ENCODE measurements at regions not wholly inside any gene's neighbourhood (a gene's known extent, or its start where the extent isn't known, plus 50 kb on each side); places are given as distances from the start of the nearest gene placed in this dataset.
"Not testable (repeated sequence)": the region's sequence is repeated elsewhere in the genome, so short reads cannot be mapped to it uniquely, and the experiment has no call there.

GRCh38 chrX:3785822-3786221 is 72.4 kb upstream of the PRKX start:
- not testable (repeated sequence) for DNase-seq; H3K4me3 ChIP-seq (ENCODE audit: insufficient read depth, low read depth, low read length); H3K36me3 ChIP-seq (replicated peaks; ENCODE audit: control insufficient read depth, insufficient read depth, low read length); H3K27me3 ChIP-seq (ENCODE audit: control insufficient read depth, insufficient read depth, low read length)

DNA sequence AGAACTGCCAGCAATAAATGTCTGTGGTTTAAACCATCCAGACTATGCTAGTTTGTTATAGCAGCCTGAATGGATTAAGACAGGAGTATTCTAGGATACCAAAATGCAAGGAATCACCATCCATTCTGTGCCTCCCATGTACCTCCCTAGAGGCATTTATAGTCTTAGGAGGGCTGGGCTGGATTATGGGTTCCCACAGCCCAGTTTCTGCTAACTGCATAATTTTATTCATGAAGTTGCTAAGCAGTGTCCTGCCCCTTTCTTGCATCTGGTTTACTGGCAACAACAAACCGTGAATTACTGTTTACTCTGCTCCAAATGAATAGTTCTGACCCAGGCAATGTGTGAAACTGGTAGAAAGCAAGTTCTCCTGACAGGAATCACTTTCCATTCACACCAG is 67.1 kb upstream of the PRKX start:
- DNase-seq, result no peak
- no peak overlapping the region for H3K4me3 ChIP-seq (ENCODE audit: insufficient read depth, low read depth, low read length)
- no peaks in the 10 kb centered on the region for H3K36me3 ChIP-seq (replicated peaks; ENCODE audit: control insufficient read depth, insufficient read depth, low read length)
- no peaks in the 10 kb centered on the region for H3K27me3 ChIP-seq (ENCODE audit: control insufficient read depth, insufficient read depth, low read length)

GRCh38 chrX:3779546-3779945 is 66.1 kb upstream of the PRKX start:
- Histone ChIP-seq H3K4me3 (ENCODE audit: insufficient read depth, low read depth, low read length) (no peak overlapping the region), H3K36me3 (replicated peaks; ENCODE audit: control insufficient read depth, insufficient read depth, low read length) (no peaks in the 10 kb centered on the region), H3K27me3 (ENCODE audit: control insufficient read depth, insufficient read depth, low read length) (no peaks in the 10 kb centered on the region)
- DNase-seq, result no peak

- no peak for DNase-seq
- H3K27me3 ChIP-seq (ENCODE audit: control insufficient read depth, insufficient read depth, low read length), result no peaks in the 10 kb centered on the region
- H3K36me3 ChIP-seq (replicated peaks; ENCODE audit: control insufficient read depth, insufficient read depth, low read length), result no peaks in the 10 kb centered on the region
- H3K4me3 ChIP-seq (ENCODE audit: insufficient read depth, low read depth, low read length), result no peak overlapping the region
Measured at GRCh38 chrX:3777416-3777815, 64.0 kb upstream of the PRKX start.

- Histone ChIP-seq H3K4me3 (ENCODE audit: insufficient read depth, low read depth, low read length) (no peak overlapping the region), H3K36me3 (replicated peaks; ENCODE audit: control insufficient read depth, insufficient read depth, low read length) (no peaks in the 10 kb centered on the region), H3K27me3 (ENCODE audit: control insufficient read depth, insufficient read depth, low read length) (no peaks in the 10 kb centered on the region)
- DNase-seq, result no peak
Measured at GRCh38 chrX:3771766-3772165, 58.3 kb upstream of the PRKX start.

DNA sequence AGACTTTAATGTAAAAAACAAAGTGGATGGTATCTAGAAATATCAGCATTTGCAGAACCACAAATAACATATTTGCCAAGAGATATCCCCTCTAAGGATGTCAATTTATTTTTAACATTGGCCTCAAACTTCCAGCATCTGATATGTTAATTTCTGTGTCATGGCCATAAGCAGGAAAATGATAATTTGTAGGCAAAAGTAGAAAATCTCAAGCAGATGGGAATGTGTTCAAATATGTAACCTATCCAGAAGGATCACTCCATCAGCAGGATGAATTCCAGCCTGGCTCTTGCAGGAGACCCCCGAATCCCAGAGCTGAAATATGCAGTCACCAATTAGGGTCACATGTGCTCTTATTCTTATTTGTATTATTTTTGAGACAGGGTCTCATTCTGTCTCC is 55.4 kb upstream of the PRKX start:
- no peak overlapping the region for H3K4me3 ChIP-seq (ENCODE audit: insufficient read depth, low read depth, low read length)
- no peaks in the 10 kb centered on the region for H3K27me3 ChIP-seq (ENCODE audit: control insufficient read depth, insufficient read depth, low read length)
- no peaks in the 10 kb centered on the region for H3K36me3 ChIP-seq (replicated peaks; ENCODE audit: control insufficient read depth, insufficient read depth, low read length)
- DNase-seq, result no peak

All from H7 (cell line).